ENCODE measurements at regions not wholly inside any gene's neighbourhood (a gene's known extent, or its start where the extent isn't known, plus 50 kb on each side); places are given as distances from the start of the nearest gene placed in this dataset.

DNA sequence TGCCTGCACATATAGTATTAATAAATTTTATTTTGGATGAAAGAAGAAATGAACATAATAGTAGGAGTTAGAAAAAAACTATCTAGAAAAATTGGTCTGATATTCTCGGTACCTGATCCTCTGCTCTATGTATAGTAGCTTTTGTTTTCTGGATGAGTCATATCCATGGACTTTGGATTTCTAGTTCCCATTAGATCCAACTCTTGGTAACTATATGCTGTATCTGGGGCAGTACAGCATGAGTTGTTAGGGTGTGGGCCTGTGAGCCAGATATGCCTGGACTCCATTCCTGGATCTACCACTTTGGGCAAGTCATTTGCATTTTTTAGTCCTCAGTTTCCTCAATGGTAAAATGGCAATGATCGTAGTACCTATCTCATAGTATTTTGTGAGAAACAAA is 372.2 kb upstream of the PKN2 start:
- DNase-seq (no peak), ATAC-seq (replicated peaks in 1 of 4) (no peak)
- Histone ChIP-seq H3K9me3 (no peaks in the 10 kb centered on the region), H3K36me3 (ENCODE audit: control insufficient read depth in 2 of 2, extremely low read depth in 1 of 2, insufficient read depth in 1 of 2, low read length in 1 of 2) (no peaks in the 10 kb centered on the region), H3K4me1 (ENCODE audit: control insufficient read depth in 1 of 2, extremely low read depth in 1 of 2, insufficient read depth in 2 of 2, low read length in 2 of 2) (no peaks in the 10 kb centered on the region), H3K27me3 (replicated peaks in 1 of 2; ENCODE audit: control insufficient read depth in 2 of 2, extremely low read depth in 1 of 2, insufficient read depth in 2 of 2, low read length in 1 of 2) (no peaks in the 10 kb centered on the region), H3K27ac (ENCODE audit: low read length) (no peak overlapping the region), H3K4me3 (ENCODE audit: control insufficient read depth in 1 of 2, extremely low read depth in 1 of 2, low read length in 1 of 2) (no peak overlapping the region)
- Mint-ChIP-seq H3K27ac (no peak overlapping the region), H3K27me3 (peaks cover 0 to 3% of the 10 kb centered on the region in 2 donors), H3K9me3 (peaks cover 0 to 9% (median 4%) of the 10 kb centered on the region in 3 donors), H3K36me3 (no peaks in the 10 kb centered on the region), H3K4me3 (no peak overlapping the region), H3K4me1 (no peaks in the 10 kb centered on the region)
- WGBS (ENCODE audit: insufficient coverage): 100% methylated on average over 1 of the region's 2 CpGs
- ChIA-PET CTCF (interaction anchor here in 1 of 2 donors (0.6 kb wide), 1 partner anchor 87 kb away, joined by 3 read pairs; no protein-coding TSS in a partner anchor), POLR2A (no interaction called here)

DNA sequence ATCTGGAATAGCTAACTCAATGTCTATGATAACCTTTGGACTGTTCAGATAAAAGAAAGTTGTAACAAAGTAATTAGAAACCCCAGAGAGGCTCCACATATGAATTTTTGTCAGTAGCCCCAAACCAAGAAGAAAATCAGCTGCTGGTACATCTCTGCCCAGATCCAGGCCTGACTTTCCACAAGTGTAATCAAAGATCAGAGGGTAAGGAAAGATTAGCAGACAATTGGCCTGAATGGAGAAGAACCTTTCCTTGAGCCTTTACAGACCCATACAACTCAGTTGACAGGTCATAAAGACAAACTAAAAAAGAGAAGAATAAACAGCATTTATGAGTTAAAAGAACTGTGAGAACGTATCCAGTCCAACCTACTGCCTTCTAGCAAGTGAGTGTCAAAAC is 366.7 kb upstream of the PKN2 start:
- Histone ChIP-seq H3K27ac (ENCODE audit: low read length) (no peak overlapping the region), H3K36me3 (ENCODE audit: control insufficient read depth in 2 of 2, extremely low read depth in 1 of 2, insufficient read depth in 1 of 2, low read length in 1 of 2) (no peaks in the 10 kb centered on the region), H3K27me3 (replicated peaks in 1 of 2; ENCODE audit: control insufficient read depth in 2 of 2, extremely low read depth in 1 of 2, insufficient read depth in 2 of 2, low read length in 1 of 2) (no peaks in the 10 kb centered on the region), H3K4me1 (ENCODE audit: control insufficient read depth in 1 of 2, extremely low read depth in 1 of 2, insufficient read depth in 2 of 2, low read length in 2 of 2) (no peaks in the 10 kb centered on the region), H3K9me3 (no peaks in the 10 kb centered on the region), H3K4me3 (ENCODE audit: control insufficient read depth in 1 of 2, extremely low read depth in 1 of 2, low read length in 1 of 2) (no peak overlapping the region)
- CTCF ChIA-PET: no interaction called here
- no CpG with 5 or more reads among the region's 1 CpG for WGBS (ENCODE audit: insufficient coverage)
- no peak for DNase-seq
- POLR2A ChIA-PET: no interaction called here
- Mint-ChIP-seq H3K9me3 (no peaks in the 10 kb centered on the region), H3K27me3 (peaks cover 4 to 5% of the 10 kb centered on the region in 2 donors), H3K4me3 (no peak overlapping the region), H3K36me3 (no peaks in the 10 kb centered on the region), H3K27ac (no peak overlapping the region), H3K4me1 (no peaks in the 10 kb centered on the region)
- ATAC-seq (replicated peaks in 1 of 4): no peak

- Mint-ChIP-seq H3K36me3 (no peaks in the 10 kb centered on the region), H3K4me1 (no peaks in the 10 kb centered on the region), H3K27ac (no peak overlapping the region), H3K9me3 (no peaks in the 10 kb centered on the region), H3K4me3 (no peak overlapping the region), H3K27me3 (peaks cover 4 to 5% of the 10 kb centered on the region in 2 donors)
- H3K27ac ChIP-seq (ENCODE audit: low read length): no peak overlapping the region
- CTCF ChIA-PET: no interaction called here
- H3K27me3 ChIP-seq (replicated peaks in 1 of 2; ENCODE audit: control insufficient read depth in 2 of 2, extremely low read depth in 1 of 2, insufficient read depth in 2 of 2, low read length in 1 of 2): no peaks in the 10 kb centered on the region
- POLR2A ChIA-PET: no interaction called here
- no peak overlapping the region for H3K4me3 ChIP-seq (ENCODE audit: control insufficient read depth in 1 of 2, extremely low read depth in 1 of 2, low read length in 1 of 2)
- no peaks in the 10 kb centered on the region for H3K9me3 ChIP-seq
- H3K36me3 ChIP-seq (ENCODE audit: control insufficient read depth in 2 of 2, extremely low read depth in 1 of 2, insufficient read depth in 1 of 2, low read length in 1 of 2): no peaks in the 10 kb centered on the region
- WGBS (ENCODE audit: insufficient coverage): 90% methylated on average over 5 of the region's 7 CpGs
- no peak for ATAC-seq (replicated peaks in 1 of 4)
- H3K4me1 ChIP-seq (ENCODE audit: control insufficient read depth in 1 of 2, extremely low read depth in 1 of 2, insufficient read depth in 2 of 2, low read length in 2 of 2): no peaks in the 10 kb centered on the region
- DNase-seq: no peak
These were observed 365.3 kb upstream of the PKN2 start for GRCh38 chr1:88318740-88319139.

GRCh38 chr1:88320291-88320690 is 363.8 kb upstream of the PKN2 start:
- Histone ChIP-seq H3K4me1 (ENCODE audit: control insufficient read depth in 1 of 2, extremely low read depth in 1 of 2, insufficient read depth in 2 of 2, low read length in 2 of 2) (no peaks in the 10 kb centered on the region), H3K36me3 (ENCODE audit: control insufficient read depth in 2 of 2, extremely low read depth in 1 of 2, insufficient read depth in 1 of 2, low read length in 1 of 2) (no peaks in the 10 kb centered on the region), H3K27me3 (replicated peaks in 1 of 2; ENCODE audit: control insufficient read depth in 2 of 2, extremely low read depth in 1 of 2, insufficient read depth in 2 of 2, low read length in 1 of 2) (no peaks in the 10 kb centered on the region), H3K9me3 (no peaks in the 10 kb centered on the region), H3K27ac (ENCODE audit: low read length) (no peak overlapping the region), H3K4me3 (ENCODE audit: control insufficient read depth in 1 of 2, extremely low read depth in 1 of 2, low read length in 1 of 2) (no peak overlapping the region)
- WGBS (ENCODE audit: insufficient coverage): no CpG with 5 or more reads among the region's 3 CpGs
- ATAC-seq (replicated peaks in 1 of 4) (no peak), DNase-seq (no peak)
- peaks cover 2 to 5% of the 10 kb centered on the region in 2 donors for H3K27me3 Mint-ChIP-seq
- ChIA-PET POLR2A (no interaction called here), CTCF (no interaction called here)
- H3K27ac Mint-ChIP-seq: no peak overlapping the region
- no peaks in the 10 kb centered on the region for H3K9me3 Mint-ChIP-seq
- H3K4me3 Mint-ChIP-seq: no peak overlapping the region
- H3K36me3 Mint-ChIP-seq: no peaks in the 10 kb centered on the region
- H3K4me1 Mint-ChIP-seq: no peaks in the 10 kb centered on the region

DNA sequence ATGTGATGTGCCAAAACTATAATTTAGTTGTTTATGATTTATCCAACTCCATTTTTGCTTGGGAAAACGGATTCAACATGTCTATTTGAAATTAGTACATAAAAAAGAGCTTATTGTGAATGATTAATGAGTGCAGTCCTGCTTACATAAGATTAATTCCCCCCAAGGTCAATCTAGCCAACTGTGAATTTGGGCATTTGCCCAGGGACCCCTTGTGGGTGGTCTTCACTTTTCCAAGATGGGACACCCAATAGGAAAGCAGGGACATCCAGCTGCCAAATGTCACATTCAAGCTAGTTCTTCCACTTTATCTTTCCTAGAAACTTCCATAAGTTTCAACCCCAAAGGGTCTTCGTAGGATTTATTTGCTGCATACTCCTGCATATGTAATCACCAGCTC is 362.4 kb upstream of the PKN2 start:
- H3K36me3 ChIP-seq (ENCODE audit: control insufficient read depth in 2 of 2, extremely low read depth in 1 of 2, insufficient read depth in 1 of 2, low read length in 1 of 2): no peaks in the 10 kb centered on the region
- H3K4me1 ChIP-seq (ENCODE audit: control insufficient read depth in 1 of 2, extremely low read depth in 1 of 2, insufficient read depth in 2 of 2, low read length in 2 of 2): no peaks in the 10 kb centered on the region
- 40% methylated on average over 1 of the region's 2 CpGs for WGBS (ENCODE audit: insufficient coverage)
- Mint-ChIP-seq H3K27me3 (peaks cover 2 to 5% of the 10 kb centered on the region in 2 donors), H3K9me3 (no peaks in the 10 kb centered on the region), H3K4me1 (no peaks in the 10 kb centered on the region), H3K36me3 (no peaks in the 10 kb centered on the region), H3K27ac (no peak overlapping the region), H3K4me3 (no peak overlapping the region)
- no peaks in the 10 kb centered on the region for H3K9me3 ChIP-seq
- no peak for ATAC-seq (replicated peaks in 1 of 4)
- H3K27ac ChIP-seq (ENCODE audit: low read length): no peak overlapping the region
- ChIA-PET CTCF (no interaction called here), POLR2A (no interaction called here)
- no peak for DNase-seq
- H3K27me3 ChIP-seq (replicated peaks in 1 of 2; ENCODE audit: control insufficient read depth in 2 of 2, extremely low read depth in 1 of 2, insufficient read depth in 2 of 2, low read length in 1 of 2): no peaks in the 10 kb centered on the region
- H3K4me3 ChIP-seq (ENCODE audit: control insufficient read depth in 1 of 2, extremely low read depth in 1 of 2, low read length in 1 of 2): no peak overlapping the region

GRCh38 chr1:88324899-88325298 is 359.2 kb upstream of the PKN2 start:
- H3K4me1 Mint-ChIP-seq: no peaks in the 10 kb centered on the region
- Histone ChIP-seq H3K36me3 (ENCODE audit: control insufficient read depth in 2 of 2, extremely low read depth in 1 of 2, insufficient read depth in 1 of 2, low read length in 1 of 2) (no peaks in the 10 kb centered on the region), H3K27me3 (replicated peaks in 1 of 2; ENCODE audit: control insufficient read depth in 2 of 2, extremely low read depth in 1 of 2, insufficient read depth in 2 of 2, low read length in 1 of 2) (no peaks in the 10 kb centered on the region), H3K4me3 (ENCODE audit: control insufficient read depth in 1 of 2, extremely low read depth in 1 of 2, low read length in 1 of 2) (no peak overlapping the region), H3K4me1 (ENCODE audit: control insufficient read depth in 1 of 2, extremely low read depth in 1 of 2, insufficient read depth in 2 of 2, low read length in 2 of 2) (no peaks in the 10 kb centered on the region), H3K27ac (ENCODE audit: low read length) (no peak overlapping the region), H3K9me3 (no peaks in the 10 kb centered on the region)
- no peak overlapping the region for H3K27ac Mint-ChIP-seq
- WGBS (ENCODE audit: insufficient coverage): no CpG with 5 or more reads among the region's 3 CpGs
- POLR2A ChIA-PET: no interaction called here
- H3K9me3 Mint-ChIP-seq: no peaks in the 10 kb centered on the region
- H3K36me3 Mint-ChIP-seq: no peaks in the 10 kb centered on the region
- H3K4me3 Mint-ChIP-seq: no peak overlapping the region
- peaks cover 2 to 5% of the 10 kb centered on the region in 2 donors for H3K27me3 Mint-ChIP-seq
- DNase-seq (no peak), ATAC-seq (replicated peaks in 1 of 4) (no peak)
- CTCF ChIA-PET: no interaction called here
